CMK (cell line): ENCODE measurements at regions not wholly inside any gene's neighbourhood (a gene's known extent, or its start where the extent isn't known, plus 50 kb on each side); places are given as distances from the start of the nearest gene placed in this dataset.

Experiments used
- DNase-seq: peaks from one replicate; pipeline ENCODE4 v3.0.0-alpha.2; 2010; ENCODE audit warnings: low read depth

- DNase-seq = no peak
Measured at GRCh38 chr1:62988867-62989266, 204.9 kb downstream of the ATG4C start.

- no peak for DNase-seq
Measured at GRCh38 chr1:62989497-62989896, 205.6 kb downstream of the ATG4C start.

- no peak for DNase-seq
Measured at GRCh38 chr1:62991152-62991551, 207.2 kb downstream of the ATG4C start.

- no peak for DNase-seq
Measured at GRCh38 chr1:62993844-62994243, 209.9 kb downstream of the ATG4C start.

GRCh38 chr1:62995173-62995572, 211.2 kb downstream of the ATG4C start:
- no peak for DNase-seq

GRCh38 chr1:62997884-62998283, 214.0 kb downstream of the ATG4C start:
- DNase-seq = no peak

- no peak for DNase-seq
Measured at GRCh38 chr1:62998845-62999649, 215.1 kb downstream of the ATG4C start.

GRCh38 chr1:63000508-63000907, 216.6 kb downstream of the ATG4C start:
- DNase-seq = no peak

- DNase-seq = no peak
Measured at GRCh38 chr1:63004868-63005267, 220.9 kb downstream of the ATG4C start.

- DNase-seq = no peak
Measured at GRCh38 chr1:63005812-63006211, 221.9 kb downstream of the ATG4C start.

- DNase-seq = no peak
Measured at GRCh38 chr1:63009421-63009820, 225.5 kb downstream of the ATG4C start.

- no peak for DNase-seq
Measured at GRCh38 chr1:63010913-63011660, 227.2 kb downstream of the ATG4C start.

GRCh38 chr1:63012339-63012738, 228.4 kb downstream of the ATG4C start:
- DNase-seq = no peak

- DNase-seq = no peak
Measured at GRCh38 chr1:63014267-63014666, 230.3 kb downstream of the ATG4C start.

GRCh38 chr1:63022319-63022718, 238.4 kb downstream of the ATG4C start:
- no peak for DNase-seq

GRCh38 chr1:63023171-63023570, 239.2 kb downstream of the ATG4C start:
- DNase-seq = no peak

- no peak for DNase-seq
Measured at GRCh38 chr1:63023637-63024036, 239.7 kb downstream of the ATG4C start.

- DNase-seq = no peak
Measured at GRCh38 chr1:63024132-63024531, 240.2 kb downstream of the ATG4C start.

- DNase-seq = no peak
Measured at GRCh38 chr1:63027176-63027575, 243.2 kb downstream of the ATG4C start.

GRCh38 chr1:63032171-63032570, 248.2 kb downstream of the ATG4C start:
- no peak for DNase-seq

- peak; percentile 2 for DNase-seq
Measured at GRCh38 chr1:63033211-63033610, 249.3 kb downstream of the ATG4C start.

- no peak for DNase-seq
Measured at GRCh38 chr1:63034256-63034655, 250.3 kb downstream of the ATG4C start.

GRCh38 chr1:63038586-63038985, 254.7 kb downstream of the ATG4C start:
- no peak for DNase-seq

GRCh38 chr1:63041660-63042059, 257.7 kb downstream of the ATG4C start:
- DNase-seq = no peak
